ENCODE measurements at regions not wholly inside any gene's neighbourhood (a gene's known extent, or its start where the extent isn't known, plus 50 kb on each side); places are given as distances from the start of the nearest gene placed in this dataset.

- Histone ChIP-seq H3K4me3 (ENCODE audit: low read length) (no peak overlapping the region), H3K36me3 (ENCODE audit: low read depth, low read length) (no peaks in the 10 kb centered on the region), H3F3A (ENCODE audit: low read length, unreplicated experiment) (no peaks in the 10 kb centered on the region), H3K79me2 (ENCODE audit: low read length) (no peaks in the 10 kb centered on the region), H3K27ac (ENCODE audit: low read length) (no peak overlapping the region), H3K4me1 (ENCODE audit: insufficient read depth, low read length) (no peaks in the 10 kb centered on the region), H3K4me2 (ENCODE audit: low read length) (no peak overlapping the region), H3K27me3 (ENCODE audit: low read length) (no peaks in the 10 kb centered on the region; the same call in 1 of the 2 replicates), H3K9me2 (replicated peaks; ENCODE audit: low read length) (no peaks in the 10 kb centered on the region), H4K20me1 (ENCODE audit: low read length) (no peaks in the 10 kb centered on the region), H3K9me3 (ENCODE audit: low read length) (no peaks in the 10 kb centered on the region), H3K9ac (ENCODE audit: low read length) (no peak overlapping the region), H2AFZ (ENCODE audit: low read length) (no peak overlapping the region)
- TF ChIP-seq EZH2 (IDR thresholded peaks at IDR 0.05; ENCODE audit: low read length, unreplicated experiment), result no peak
- no peak for TF ChIP-seq CTCF (conservative IDR thresholded peaks at IDR 0.05; ENCODE audit: low read depth, low read length)
- TF ChIP-seq EZH2phosphoT487 (IDR thresholded peaks at IDR 0.05; ENCODE audit: borderline replicate concordance, low read length), result no peak
- ChIA-PET POLR2A (ENCODE audit: unreplicated experiment) (no interaction called here), CTCF (no interaction called here)
- intact Hi-C loops (cut with micrococcal nuclease), result no loop called here
- BruUV-seq (replicated peaks), result no TSS peak
- no peak for ATAC-seq
- DNase-seq, result no peak
Measured at GRCh38 chr13:91181892-91182291, 165.6 kb upstream of the MIR17HG start.

GRCh38 chr13:91184244-91184926 lies 163.1 kb upstream of the MIR17HG start:
- BruUV-seq (replicated peaks), result no TSS peak
- ATAC-seq (no peak), DNase-seq (peak; percentile 23)
- TF ChIP-seq CTCF (conservative IDR thresholded peaks at IDR 0.05; ENCODE audit: low read depth, low read length) (no peak), EZH2 (IDR thresholded peaks at IDR 0.05; ENCODE audit: low read length, unreplicated experiment) (no peak), EZH2phosphoT487 (IDR thresholded peaks at IDR 0.05; ENCODE audit: borderline replicate concordance, low read length) (no peak)
- Histone ChIP-seq H3K4me2 (ENCODE audit: low read length) (no peak overlapping the region), H3K9me3 (ENCODE audit: low read length) (no peaks in the 10 kb centered on the region), H4K20me1 (ENCODE audit: low read length) (no peaks in the 10 kb centered on the region), H3K9ac (ENCODE audit: low read length) (no peak overlapping the region), H3K4me1 (ENCODE audit: insufficient read depth, low read length) (no peaks in the 10 kb centered on the region), H3K36me3 (ENCODE audit: low read depth, low read length) (no peaks in the 10 kb centered on the region), H3K79me2 (ENCODE audit: low read length) (no peaks in the 10 kb centered on the region), H3K27me3 (ENCODE audit: low read length) (peaks cover 12% of the 10 kb centered on the region), H3K9me2 (replicated peaks; ENCODE audit: low read length) (no peaks in the 10 kb centered on the region), H3K27ac (ENCODE audit: low read length) (no peak overlapping the region), H3F3A (ENCODE audit: low read length, unreplicated experiment) (no peaks in the 10 kb centered on the region), H2AFZ (ENCODE audit: low read length) (no peak overlapping the region), H3K4me3 (ENCODE audit: low read length) (no peak overlapping the region)
- intact Hi-C loops (cut with micrococcal nuclease), result no loop called here
- ChIA-PET POLR2A (ENCODE audit: unreplicated experiment) (no interaction called here), CTCF (interaction anchor here (0.6 to 1.2 kb wide), 2 partner anchors 106 to 505 kb away, joined by 3 to 8 read pairs; no protein-coding TSS in a partner anchor)

- no peaks in the 10 kb centered on the region for H3K36me3 ChIP-seq (ENCODE audit: low read depth, low read length)
- TF ChIP-seq CTCF (conservative IDR thresholded peaks at IDR 0.05; ENCODE audit: low read depth, low read length), result peak; percentile 55
- TF ChIP-seq EZH2 (IDR thresholded peaks at IDR 0.05; ENCODE audit: low read length, unreplicated experiment), result no peak
- no peaks in the 10 kb centered on the region for H3K9me3 ChIP-seq (ENCODE audit: low read length)
- BruUV-seq (replicated peaks), result no TSS peak
- ChIA-PET POLR2A (ENCODE audit: unreplicated experiment) (no interaction called here), CTCF (interaction anchor here (0.6 to 1.2 kb wide), 3 partner anchors 29 to 107 kb away, joined by 3 to 9 read pairs (median 8); no protein-coding TSS in a partner anchor)
- ATAC-seq (peak; percentile 65), DNase-seq (peak; percentile 54)
- no peaks in the 10 kb centered on the region for H3K79me2 ChIP-seq (ENCODE audit: low read length)
- H3K4me3 ChIP-seq (ENCODE audit: low read length), result no peak overlapping the region
- no peaks in the 10 kb centered on the region for H3K9me2 ChIP-seq (replicated peaks; ENCODE audit: low read length)
- no peak overlapping the region for H3K27ac ChIP-seq (ENCODE audit: low read length)
- H2AFZ ChIP-seq (ENCODE audit: low read length), result no peak overlapping the region
- no peaks in the 10 kb centered on the region for H3F3A ChIP-seq (ENCODE audit: low read length, unreplicated experiment)
- no peaks in the 10 kb centered on the region for H3K4me1 ChIP-seq (ENCODE audit: insufficient read depth, low read length)
- no peak overlapping the region for H3K4me2 ChIP-seq (ENCODE audit: low read length)
- no peaks in the 10 kb centered on the region for H4K20me1 ChIP-seq (ENCODE audit: low read length)
- intact Hi-C loops (cut with micrococcal nuclease), result loop anchor here (1.0 kb wide), 2 partner anchors 51 to 107 kb away; no protein-coding TSS in a partner anchor
- peaks cover 16% of the 10 kb centered on the region for H3K27me3 ChIP-seq (ENCODE audit: low read length)
- H3K9ac ChIP-seq (ENCODE audit: low read length), result no peak overlapping the region
Measured at GRCh38 chr13:91185294-91185863, 162.1 kb upstream of the MIR17HG start.
